Liver (tissue), 8 donors: ENCODE measurements at regions not wholly inside any gene's neighbourhood (a gene's known extent, or its start where the extent isn't known, plus 50 kb on each side); places are given as distances from the start of the nearest gene placed in this dataset.

ENCODE experiments used
- DNase-seq: peaks from one replicate; pipeline ENCODE4 v3.0.0-alpha.2; 2017; ENCODE audit warnings: low spot score
- H3K27ac ChIP-seq, 2 donors: one replicate each; pipeline ENCODE4 v1.7.0; 2013; ENCODE audit warnings: inconsistent platforms in 2 of 2, low read length in 2 of 2, control low read depth in 1 of 2, low read depth in 1 of 2, mild to moderate bottlenecking in 1 of 2
- H3K27me3 ChIP-seq, 4 donors: one replicate each; pipeline versions ENCODE4 v1.6.1 to v1.7.0; 2013; ENCODE audit warnings: low read length in 3 of 4, inconsistent platforms in 1 of 4, mild to moderate bottlenecking in 1 of 4, moderate library complexity in 1 of 4; ENCODE audit not compliant: control insufficient read depth in 4 of 4, insufficient read depth in 4 of 4
- H3K36me3 ChIP-seq, 4 donors: one replicate each; pipeline versions ENCODE4 v1.6.1 to v1.7.0; 2013; ENCODE audit warnings: low read length in 3 of 4, mild to moderate bottlenecking in 3 of 4, low read depth in 1 of 4, moderate library complexity in 1 of 4; ENCODE audit not compliant: control insufficient read depth in 4 of 4, insufficient read depth in 3 of 4
- H3K4me1 ChIP-seq, 4 donors: one replicate each; pipeline versions ENCODE4 v1.6.1 to v1.7.0; 2013; ENCODE audit warnings: low read length in 3 of 4, mild to moderate bottlenecking in 3 of 4, moderate library complexity in 1 of 4; ENCODE audit not compliant: control insufficient read depth in 4 of 4, insufficient read depth in 4 of 4
- H3K4me3 ChIP-seq, 3 donors: one replicate each; pipeline versions ENCODE4 v1.6.1 to v1.7.0; 2013; ENCODE audit warnings: low read length in 3 of 3, control low read depth in 1 of 3, low read depth in 1 of 3, mild to moderate bottlenecking in 1 of 3
- H3K9ac ChIP-seq, 2 donors: one replicate each; pipeline ENCODE4 v1.7.0; 2013; ENCODE audit warnings: low read length in 2 of 2, mild to moderate bottlenecking in 2 of 2, moderate library complexity in 2 of 2, control low read depth in 1 of 2, low read depth in 1 of 2
- H3K9me3 ChIP-seq, 4 donors: one replicate each; pipeline versions ENCODE4 v1.6.1 to v1.7.0; 2013; ENCODE audit warnings: low read length in 3 of 4; ENCODE audit not compliant: control insufficient read depth in 4 of 4
- ATF3 ChIP-seq: IDR thresholded peaks from 2 replicates; pipeline ENCODE4 v1.6.1; 2016; ENCODE audit warnings: antibody characterized with exemption
- CTCF ChIP-seq: fragments of 150-350 bp; IDR thresholded peaks from 2 replicates; pipeline ENCODE4 v1.5.1; 2017; ENCODE audit warnings: improper control_type of control experiment, low read depth, low read length; ENCODE audit not compliant: missing input control
- EGR1 ChIP-seq, 2 donors: IDR thresholded peaks; 2 replicates each; pipeline ENCODE4 v1.6.1; 2016 to 2018; ENCODE audit warnings: antibody characterized with exemption in 2 of 2, low read depth in 2 of 2
- FOXA1 ChIP-seq: IDR thresholded peaks from 2 replicates; pipeline ENCODE4 v1.6.1; 2016; ENCODE audit warnings: antibody characterized with exemption
- FOXA2 ChIP-seq: IDR thresholded peaks from 2 replicates; pipeline ENCODE4 v1.6.1; 2016; ENCODE audit warnings: antibody characterized with exemption
- GABPA ChIP-seq, 2 donors: IDR thresholded peaks in 1 of 2; conservative IDR thresholded peaks in 1 of 2; 2 replicates each; pipeline ENCODE4 v1.6.1; 2016; ENCODE audit warnings: antibody characterized with exemption in 2 of 2, mild to moderate bottlenecking in 1 of 2, moderate library complexity in 1 of 2
- HNF4A ChIP-seq, 2 donors: conservative IDR thresholded peaks; 2 replicates each; pipeline ENCODE4 v1.6.1; 2016; ENCODE audit warnings: antibody characterized with exemption in 2 of 2, mild to moderate bottlenecking in 2 of 2
- HNF4G ChIP-seq: IDR thresholded peaks from 2 replicates; pipeline ENCODE4 v1.6.1; 2016; ENCODE audit warnings: antibody characterized with exemption
- JUND ChIP-seq, 2 donors: IDR thresholded peaks; 2 replicates each; pipeline ENCODE4 v1.6.1; 2016; ENCODE audit warnings: antibody characterized with exemption in 2 of 2
- MAX ChIP-seq: IDR thresholded peaks from 2 replicates; pipeline ENCODE4 v1.6.1; 2016; ENCODE audit warnings: antibody characterized with exemption
- NR2F2 ChIP-seq: IDR thresholded peaks from 2 replicates; pipeline ENCODE4 v1.6.1; 2016; ENCODE audit warnings: antibody characterized with exemption
- RAD21 ChIP-seq, 2 donors: IDR thresholded peaks; 2 replicates each; pipeline ENCODE4 v1.6.1; 2016; ENCODE audit warnings: antibody characterized with exemption in 2 of 2, mild to moderate bottlenecking in 2 of 2
- REST ChIP-seq: IDR thresholded peaks from 2 replicates; pipeline ENCODE4 v1.6.1; 2016; ENCODE audit warnings: antibody characterized with exemption, mild to moderate bottlenecking
- RXRA ChIP-seq, 2 donors: IDR thresholded peaks; 2 replicates each; pipeline ENCODE4 v1.6.1; 2017 to 2018; ENCODE audit warnings: antibody characterized with exemption in 2 of 2, mild to moderate bottlenecking in 1 of 2
- SP1 ChIP-seq: IDR thresholded peaks from 2 replicates; pipeline ENCODE4 v1.6.1; 2018; ENCODE audit warnings: antibody characterized with exemption, mild to moderate bottlenecking
- TAF1 ChIP-seq: conservative IDR thresholded peaks from 2 replicates; pipeline ENCODE4 v1.6.1; 2016; ENCODE audit warnings: antibody characterized with exemption, mild to moderate bottlenecking
- YY1 ChIP-seq: IDR thresholded peaks from 2 replicates; pipeline ENCODE4 v1.6.1; 2016; ENCODE audit warnings: antibody characterized with exemption, mild to moderate bottlenecking
- ZBTB33 ChIP-seq: IDR thresholded peaks from 2 replicates; pipeline ENCODE4 v1.6.1; 2016; ENCODE audit warnings: antibody characterized with exemption
- WGBS: extraction: QIAGEN DNeasy Blood & Tissue Kit; methylation state at CpG from one replicate; pipeline ENCODE4 v1.1.7; 2013; 5-methylcytosine and 5-hydroxymethylcytosine counted together
- donor health status: healthy.
- donor health status: healthy.
- donor health status: healthy.
- donor health status: healthy.
- donor health status: healthy.

- 48% methylated on average over 2 of the region's 2 CpGs for WGBS
- DNase-seq = no peak
- Histone ChIP-seq H3K27ac (no peak overlapping the region), H3K27me3 (no peaks in the 10 kb centered on the region), H3K9me3 (no peaks in the 10 kb centered on the region), H3K4me1 (no peaks in the 10 kb centered on the region), H3K4me3 (no peak overlapping the region), H3K9ac (no peak overlapping the region), H3K36me3 (no peaks in the 10 kb centered on the region)
- no peak for TF ChIP-seq MAX
- TF ChIP-seq JUND (IDR thresholded peaks at IDR 0.05) = no peak
- no peak for TF ChIP-seq SP1
- TF ChIP-seq REST = no peak
- no peak for TF ChIP-seq FOXA1
- TF ChIP-seq TAF1 = no peak
- TF ChIP-seq RXRA (IDR thresholded peaks at IDR 0.05) = no peak
- TF ChIP-seq HNF4A (conservative IDR thresholded peaks at IDR 0.05) = no peak
- TF ChIP-seq RAD21 (IDR thresholded peaks at IDR 0.05) = no peak
- TF ChIP-seq ZBTB33 = no peak
- no peak for TF ChIP-seq FOXA2
- no peak for TF ChIP-seq CTCF
- no peak for TF ChIP-seq ATF3
- no peak for TF ChIP-seq NR2F2
- no peak for TF ChIP-seq HNF4G
- TF ChIP-seq YY1 = no peak
- no peak for TF ChIP-seq GABPA (IDR thresholded peaks at IDR 0.05 in 1 of 2, conservative IDR thresholded peaks at IDR 0.05 in 1 of 2)
These were observed 902.7 kb downstream of the BCL11B start for GRCh38 chr14:98369344-98369743.

GRCh38 chr14:98370352-98370751 is 901.6 kb downstream of the BCL11B start:
- no peak overlapping the region for H3K9ac ChIP-seq
- H3K36me3 ChIP-seq = no peaks in the 10 kb centered on the region
- H3K27ac ChIP-seq = no peak overlapping the region
- H3K9me3 ChIP-seq = no peaks in the 10 kb centered on the region
- H3K4me1 ChIP-seq = no peaks in the 10 kb centered on the region
- WGBS = 52% methylated on average over 6 of the region's 6 CpGs
- H3K4me3 ChIP-seq = no peak overlapping the region
- no peaks in the 10 kb centered on the region for H3K27me3 ChIP-seq
- DNase-seq = no peak
- TF ChIP-seq EGR1 (IDR thresholded peaks at IDR 0.05; ENCODE audit: low read depth in 2 of 2) = no peak
- no peak for TF ChIP-seq HNF4G
- TF ChIP-seq TAF1 = no peak
- no peak for TF ChIP-seq HNF4A (conservative IDR thresholded peaks at IDR 0.05)
- TF ChIP-seq FOXA2 = no peak
- no peak for TF ChIP-seq RAD21 (IDR thresholded peaks at IDR 0.05)
- TF ChIP-seq CTCF = no peak
- no peak for TF ChIP-seq MAX
- TF ChIP-seq ZBTB33 = no peak
- TF ChIP-seq ATF3 = no peak
